ENCODE measurements at regions not wholly inside any gene's neighbourhood (a gene's known extent, or its start where the extent isn't known, plus 50 kb on each side); places are given as distances from the start of the nearest gene placed in this dataset.

DNA sequence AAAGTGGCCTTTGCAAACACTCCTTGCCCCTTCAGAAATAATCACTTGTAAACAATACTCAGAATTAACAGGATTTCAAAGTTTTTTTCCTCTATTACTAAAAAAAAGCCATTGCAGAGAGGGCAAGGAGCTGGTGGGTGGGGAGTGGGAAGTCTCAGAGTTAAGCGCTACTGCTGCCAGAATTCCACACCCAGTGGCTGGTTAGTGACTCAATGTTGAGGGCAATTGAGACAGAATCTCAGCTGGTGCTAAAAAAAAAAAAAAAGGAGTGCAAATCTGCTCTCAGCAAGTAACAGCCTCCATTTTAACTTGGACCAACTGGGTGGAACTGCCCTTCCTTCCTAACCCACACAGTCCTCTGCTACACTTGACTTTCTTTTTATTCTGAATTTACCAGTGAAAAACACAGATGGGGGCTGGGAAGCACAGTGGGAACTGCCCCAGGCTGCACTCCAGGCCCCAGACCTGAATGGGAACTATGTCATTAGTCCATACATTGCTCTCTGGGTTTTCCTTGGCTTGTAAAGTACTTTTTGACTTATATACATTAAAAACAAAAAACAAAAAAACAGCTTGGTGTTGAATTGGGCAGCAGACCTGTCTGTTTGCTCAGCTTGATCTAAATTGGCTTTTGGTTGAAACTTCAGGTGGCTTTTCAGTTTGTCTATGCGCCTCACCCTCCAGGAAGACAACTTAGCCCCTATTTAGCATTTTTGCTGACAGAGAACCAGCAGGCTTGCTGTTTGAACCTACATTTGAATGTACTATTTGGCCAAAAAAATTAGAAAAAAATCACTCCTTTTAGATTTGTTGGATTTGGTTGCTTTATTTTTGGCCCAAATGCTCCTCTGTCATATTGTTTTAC, 357.8 kb upstream of the TBL1XR1 start:
- WGBS, 2 experiments (ENCODE audit: extremely low coverage in 1 of 2, insufficient coverage in 1 of 2, insufficient read length in 1 of 2, insufficient replicate concordance in 2 of 2, low coverage in 1 of 2, low lambda C conversion rate in 2 of 2, missing lambda C conversion rate in 1 of 2), result 38% methylated on average over 2 of the region's 2 CpGs; no CpG with 5 or more reads in 1 of the 2 experiments
- Histone ChIP-seq H3K4ac (replicated peaks; ENCODE audit: insufficient read length, low read depth, low read length) (no peak overlapping the region), H2AFZ (ENCODE audit: low read length) (no peak overlapping the region), H2AK5ac (ENCODE audit: low read depth, low read length) (no peak overlapping the region), H2BK5ac (ENCODE audit: low read depth, low read length) (no peak overlapping the region), H2BK12ac (ENCODE audit: low read depth, low read length) (no peak overlapping the region), H4K20me1 (replicated peaks in 1 of 2; ENCODE audit: control insufficient read depth in 1 of 2, insufficient read depth in 2 of 2, low read length in 2 of 2) (no peaks in the 10 kb centered on the region), H2BK20ac (ENCODE audit: low read length) (no peak overlapping the region), H3K9ac (replicated peaks in 1 of 4; ENCODE audit: extremely low read depth in 1 of 4, low read depth in 3 of 4, low read length in 3 of 4) (0 out of 7 replicates have a peak overlapping the region, but pooled peaks of 1 of the 4 experiments have one; percentile 4), H3K9me3 (ENCODE audit: insufficient read depth in 2 of 2, low read depth in 1 of 2, low read length in 1 of 2) (no peaks in the 10 kb centered on the region), H3K14ac (ENCODE audit: insufficient read length) (no peak overlapping the region), H3K23me2 (ENCODE audit: low read depth, low read length) (no peaks in the 10 kb centered on the region), H3K36me3 (ENCODE audit: control insufficient read depth in 2 of 4, insufficient read depth in 4 of 4, low read length in 3 of 4) (no peaks in the 10 kb centered on the region), H3K23ac (ENCODE audit: insufficient read length) (no peak overlapping the region), H3K18ac (ENCODE audit: extremely low read depth, low read length) (no peak overlapping the region), H3K4me2 (ENCODE audit: insufficient read depth in 1 of 2, low read depth in 2 of 2, low read length in 2 of 2) (peak overlapping the region; percentile 8 to 30; a peak in 2 of 4 replicates), H3K56ac (replicated peaks; ENCODE audit: insufficient read length, low read depth, low read length) (no peak overlapping the region), H4K8ac (ENCODE audit: extremely low read depth, insufficient read depth, low read length) (no peak overlapping the region), H3K4me1 (replicated peaks in 1 of 4; ENCODE audit: control insufficient read depth in 3 of 4, insufficient read depth in 4 of 4, low read length in 3 of 4) (peaks cover 2 to 15% (median 6%) of the 10 kb centered on the region in 4 experiments; a peak in 4 of 7 replicates), H2BK15ac (ENCODE audit: low read length) (no peak overlapping the region), H3K79me1 (ENCODE audit: low read depth, low read length) (no peaks in the 10 kb centered on the region), H4K5ac (ENCODE audit: insufficient read length, low read depth, low read length) (peak overlapping the region; percentile 75), H3K27ac (ENCODE audit: low read depth, low read length) (0 out of 2 replicates have a peak overlapping the region, but pooled peaks have one; percentile 0), H3K4me3 (ENCODE audit: extremely low read depth in 1 of 4, insufficient read depth in 2 of 4, low read depth in 3 of 4, low read length in 4 of 4) (no peak overlapping the region), H3K27me3 (replicated peaks in 1 of 4; ENCODE audit: control insufficient read depth in 3 of 4, extremely low read depth in 1 of 4, insufficient read depth in 3 of 4, low read length in 3 of 4) (no peaks in the 10 kb centered on the region), H3K79me2 (ENCODE audit: control insufficient read depth in 1 of 2, insufficient read depth in 2 of 2, low read length in 2 of 2) (no peaks in the 10 kb centered on the region), H4K91ac (replicated peaks; ENCODE audit: insufficient read length, low read length) (no peak overlapping the region), H2BK120ac (replicated peaks; ENCODE audit: low read depth, low read length) (peak overlapping the region; percentile 94)
- no peak for FAIRE-seq
- TF ChIP-seq GABPA (IDR thresholded peaks at IDR 0.05; ENCODE audit: borderline replicate concordance, insufficient read depth, low read length), result no peak
- 0 out of 4 replicates have a peak, but pooled peaks of 1 of the 2 experiments have one; percentile 13 for TF ChIP-seq HDAC2 (IDR thresholded peaks at IDR 0.05; ENCODE audit: borderline replicate concordance in 1 of 2, low read depth in 2 of 2, low read length in 2 of 2)
- no peak for TF ChIP-seq JUN (IDR thresholded peaks at IDR 0.05; ENCODE audit: low read depth, low read length)
- TF ChIP-seq, protein P1, sequence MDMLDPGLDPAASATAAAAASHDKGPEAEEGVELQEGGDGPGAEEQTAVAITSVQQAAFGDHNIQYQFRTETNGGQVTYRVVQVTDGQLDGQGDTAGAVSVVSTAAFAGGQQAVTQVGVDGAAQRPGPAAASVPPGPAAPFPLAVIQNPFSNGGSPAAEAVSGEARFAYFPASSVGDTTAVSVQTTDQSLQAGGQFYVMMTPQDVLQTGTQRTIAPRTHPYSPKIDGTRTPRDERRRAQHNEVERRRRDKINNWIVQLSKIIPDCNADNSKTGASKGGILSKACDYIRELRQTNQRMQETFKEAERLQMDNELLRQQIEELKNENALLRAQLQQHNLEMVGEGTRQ (IDR thresholded peaks at IDR 0.05; ENCODE audit: low read length), result no peak
- TF ChIP-seq RNF2 (IDR thresholded peaks at IDR 0.05; ENCODE audit: borderline replicate concordance, low read depth, low read length, missing control alignments, poor library complexity, severe bottlenecking), result no peak
- POLR2A ChIA-PET (ENCODE audit: partially characterized antibody), result no interaction called here
- CTCF ChIA-PET (ENCODE audit: partially characterized antibody), result interaction anchor here (0.6 kb wide), 3 partner anchors 32 to 171 kb away, joined by 3 read pairs; no protein-coding TSS in a partner anchor
- no peak for DNase-seq (ENCODE audit: low read depth in 1 of 2, low spot score in 2 of 2)
